ENCODE measurements at regions not wholly inside any gene's neighbourhood (a gene's known extent, or its start where the extent isn't known, plus 50 kb on each side); places are given as distances from the start of the nearest gene placed in this dataset.

GRCh38 chr6:105817961-105818360, 268.2 kb upstream of the PRDM1 start:
- no peak for TF ChIP-seq CTCF (IDR thresholded peaks at IDR 0.05; ENCODE audit: low read depth, low read length, poor library complexity, severe bottlenecking)
- TF ChIP-seq EZH2phosphoT487 (IDR thresholded peaks at IDR 0.05; ENCODE audit: borderline replicate concordance, low read length): no peak

Measured in DOHH2 (cell line).